ENCODE measurements at regions not wholly inside any gene's neighbourhood (a gene's known extent, or its start where the extent isn't known, plus 50 kb on each side); places are given as distances from the start of the nearest gene placed in this dataset.

DNA sequence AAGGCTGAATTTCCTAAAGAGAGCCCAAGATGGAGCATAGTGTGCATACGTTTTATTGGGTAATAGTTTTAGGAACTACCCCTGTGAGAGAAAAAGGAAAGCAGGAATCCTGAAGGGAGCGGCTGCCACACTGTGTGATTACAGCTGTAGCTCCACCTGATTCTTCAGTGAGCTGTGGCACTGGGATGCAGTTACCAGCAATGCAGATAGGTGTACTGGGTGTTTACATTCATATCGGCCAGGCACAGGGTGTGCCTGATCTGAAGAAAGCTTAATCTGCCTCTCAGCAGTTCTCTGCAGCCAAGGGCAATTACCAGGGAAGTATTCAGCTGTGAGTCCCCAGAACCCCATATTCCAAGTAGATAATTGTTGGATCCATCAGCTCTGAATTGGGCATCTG lies 1541.8 kb downstream of the EFNB2 start:
- TF ChIP-seq POLR2A (IDR thresholded peaks at IDR 0.05; ENCODE audit: extremely low read depth, insufficient read length): no peak
- TF ChIP-seq, protein P1, sequence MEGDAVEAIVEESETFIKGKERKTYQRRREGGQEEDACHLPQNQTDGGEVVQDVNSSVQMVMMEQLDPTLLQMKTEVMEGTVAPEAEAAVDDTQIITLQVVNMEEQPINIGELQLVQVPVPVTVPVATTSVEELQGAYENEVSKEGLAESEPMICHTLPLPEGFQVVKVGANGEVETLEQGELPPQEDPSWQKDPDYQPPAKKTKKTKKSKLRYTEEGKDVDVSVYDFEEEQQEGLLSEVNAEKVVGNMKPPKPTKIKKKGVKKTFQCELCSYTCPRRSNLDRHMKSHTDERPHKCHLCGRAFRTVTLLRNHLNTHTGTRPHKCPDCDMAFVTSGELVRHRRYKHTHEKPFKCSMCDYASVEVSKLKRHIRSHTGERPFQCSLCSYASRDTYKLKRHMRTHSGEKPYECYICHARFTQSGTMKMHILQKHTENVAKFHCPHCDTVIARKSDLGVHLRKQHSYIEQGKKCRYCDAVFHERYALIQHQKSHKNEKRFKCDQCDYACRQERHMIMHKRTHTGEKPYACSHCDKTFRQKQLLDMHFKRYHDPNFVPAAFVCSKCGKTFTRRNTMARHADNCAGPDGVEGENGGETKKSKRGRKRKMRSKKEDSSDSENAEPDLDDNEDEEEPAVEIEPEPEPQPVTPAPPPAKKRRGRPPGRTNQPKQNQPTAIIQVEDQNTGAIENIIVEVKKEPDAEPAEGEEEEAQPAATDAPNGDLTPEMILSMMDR (IDR thresholded peaks at IDR 0.05; ENCODE audit: low read depth, low read length): no peak
- TF ChIP-seq, protein P2, sequence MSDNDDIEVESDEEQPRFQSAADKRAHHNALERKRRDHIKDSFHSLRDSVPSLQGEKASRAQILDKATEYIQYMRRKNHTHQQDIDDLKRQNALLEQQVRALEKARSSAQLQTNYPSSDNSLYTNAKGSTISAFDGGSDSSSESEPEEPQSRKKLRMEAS (IDR thresholded peaks at IDR 0.05; ENCODE audit: low read depth, low read length): no peak
- no peak for TF ChIP-seq MYC (IDR thresholded peaks at IDR 0.05; ENCODE audit: low read depth, low read length)

Data from NB4 (cell line).